ENCODE measurements at regions not wholly inside any gene's neighbourhood (a gene's known extent, or its start where the extent isn't known, plus 50 kb on each side); places are given as distances from the start of the nearest gene placed in this dataset.

GRCh38 chr17:17403065-17403464, 73.7 kb upstream of the MED9 start:
- ChIA-PET CTCF (interaction anchor here (0.7 kb wide), 1 partner anchor 195 kb away, joined by 4 read pairs; no protein-coding TSS in a partner anchor), POLR2A (no interaction called here)
- H3K4me1 ChIP-seq (ENCODE audit: control insufficient read depth, insufficient read depth, low read length), result no peaks in the 10 kb centered on the region
- no peak overlapping the region for H3K27ac ChIP-seq (ENCODE audit: extremely low read depth, low read depth, low read length)
- no peaks in the 10 kb centered on the region for H3K36me3 ChIP-seq (ENCODE audit: control insufficient read depth in 2 of 2, insufficient read depth in 1 of 2, low read length in 2 of 2)
- H3K9me3 ChIP-seq (ENCODE audit: control insufficient read depth, insufficient read depth, low read depth, low read length), result no peaks in the 10 kb centered on the region
- TF ChIP-seq, protein P1, sequence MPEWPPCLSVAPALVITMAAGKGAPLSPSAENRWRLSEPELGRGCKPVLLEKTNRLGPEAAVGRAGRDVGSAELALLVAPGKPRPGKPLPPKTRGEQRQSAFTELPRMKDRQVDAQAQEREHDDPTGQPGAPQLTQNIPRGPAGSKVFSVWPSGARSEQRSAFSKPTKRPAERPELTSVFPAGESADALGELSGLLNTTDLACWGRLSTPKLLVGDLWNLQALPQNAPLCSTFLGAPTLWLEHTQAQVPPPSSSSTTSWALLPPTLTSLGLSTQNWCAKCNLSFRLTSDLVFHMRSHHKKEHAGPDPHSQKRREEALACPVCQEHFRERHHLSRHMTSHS (tag by site-specific recombination; IDR thresholded peaks at IDR 0.05), result no peak
- TF ChIP-seq ZNF148 (tag by site-specific recombination; IDR thresholded peaks at IDR 0.05; ENCODE audit: borderline replicate concordance) (no peak), ZNF548 (tag by site-specific recombination; IDR thresholded peaks at IDR 0.05) (no peak), ZNF514 (tag by site-specific recombination; IDR thresholded peaks at IDR 0.05) (no peak), ZBTB49 (tag by site-specific recombination; IDR thresholded peaks at IDR 0.05; ENCODE audit: low read depth) (no peak), ZNF175 (tag by site-specific recombination; IDR thresholded peaks at IDR 0.05) (no peak), ZNF544 (tag by site-specific recombination; IDR thresholded peaks at IDR 0.05) (no peak), YY2 (tag by site-specific recombination; IDR thresholded peaks at IDR 0.05) (no peak), KLF17 (tag by site-specific recombination; IDR thresholded peaks at IDR 0.05) (no peak), SCRT1 (tag by site-specific recombination; IDR thresholded peaks at IDR 0.05; ENCODE audit: borderline replicate concordance) (no peak), SETDB1 (IDR thresholded peaks at IDR 0.05; ENCODE audit: insufficient read length, low read length) (no peak), ZNF112 (tag by site-specific recombination; IDR thresholded peaks at IDR 0.05) (no peak), ZBTB48 (tag by site-specific recombination; IDR thresholded peaks at IDR 0.05) (no peak), ZNF404 (tag by site-specific recombination; IDR thresholded peaks at IDR 0.05) (no peak), KLF9 (tag by site-specific recombination; IDR thresholded peaks at IDR 0.05; ENCODE audit: low read depth) (no peak), ZNF830 (tag by site-specific recombination; IDR thresholded peaks at IDR 0.05; ENCODE audit: low read depth) (no peak)
- TF ChIP-seq, protein P2, sequence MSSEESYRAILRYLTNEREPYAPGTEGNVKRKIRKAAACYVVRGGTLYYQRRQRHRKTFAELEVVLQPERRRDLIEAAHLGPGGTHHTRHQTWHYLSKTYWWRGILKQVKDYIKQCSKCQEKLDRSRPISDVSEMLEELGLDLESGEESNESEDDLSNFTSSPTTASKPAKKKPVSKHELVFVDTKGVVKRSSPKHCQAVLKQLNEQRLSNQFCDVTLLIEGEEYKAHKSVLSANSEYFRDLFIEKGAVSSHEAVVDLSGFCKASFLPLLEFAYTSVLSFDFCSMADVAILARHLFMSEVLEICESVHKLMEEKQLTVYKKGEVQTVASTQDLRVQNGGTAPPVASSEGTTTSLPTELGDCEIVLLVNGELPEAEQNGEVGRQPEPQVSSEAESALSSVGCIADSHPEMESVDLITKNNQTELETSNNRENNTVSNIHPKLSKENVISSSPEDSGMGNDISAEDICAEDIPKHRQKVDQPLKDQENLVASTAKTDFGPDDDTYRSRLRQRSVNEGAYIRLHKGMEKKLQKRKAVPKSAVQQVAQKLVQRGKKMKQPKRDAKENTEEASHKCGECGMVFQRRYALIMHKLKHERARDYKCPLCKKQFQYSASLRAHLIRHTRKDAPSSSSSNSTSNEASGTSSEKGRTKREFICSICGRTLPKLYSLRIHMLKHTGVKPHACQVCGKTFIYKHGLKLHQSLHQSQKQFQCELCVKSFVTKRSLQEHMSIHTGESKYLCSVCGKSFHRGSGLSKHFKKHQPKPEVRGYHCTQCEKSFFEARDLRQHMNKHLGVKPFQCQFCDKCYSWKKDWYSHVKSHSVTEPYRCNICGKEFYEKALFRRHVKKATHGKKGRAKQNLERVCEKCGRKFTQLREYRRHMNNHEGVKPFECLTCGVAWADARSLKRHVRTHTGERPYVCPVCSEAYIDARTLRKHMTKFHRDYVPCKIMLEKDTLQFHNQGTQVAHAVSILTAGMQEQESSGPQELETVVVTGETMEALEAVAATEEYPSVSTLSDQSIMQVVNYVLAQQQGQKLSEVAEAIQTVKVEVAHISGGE (tag by site-specific recombination; conservative IDR thresholded peaks at IDR 0.05; ENCODE audit: low read depth), result no peak
- no peak overlapping the region for H3K4me3 ChIP-seq (ENCODE audit: low read depth, low read length)
